NCI-H774 (cell line): ENCODE measurements at regions not wholly inside any gene's neighbourhood (a gene's known extent, or its start where the extent isn't known, plus 50 kb on each side); places are given as distances from the start of the nearest gene placed in this dataset.
A peak's percentile ranks its signal among the peaks of the same experiment; 100 is the strongest.

Experiments used
- DNase-seq: peaks from one replicate; lab custom pipeline; 2025; lab: John Stamatoyannopoulos, UW

DNA sequence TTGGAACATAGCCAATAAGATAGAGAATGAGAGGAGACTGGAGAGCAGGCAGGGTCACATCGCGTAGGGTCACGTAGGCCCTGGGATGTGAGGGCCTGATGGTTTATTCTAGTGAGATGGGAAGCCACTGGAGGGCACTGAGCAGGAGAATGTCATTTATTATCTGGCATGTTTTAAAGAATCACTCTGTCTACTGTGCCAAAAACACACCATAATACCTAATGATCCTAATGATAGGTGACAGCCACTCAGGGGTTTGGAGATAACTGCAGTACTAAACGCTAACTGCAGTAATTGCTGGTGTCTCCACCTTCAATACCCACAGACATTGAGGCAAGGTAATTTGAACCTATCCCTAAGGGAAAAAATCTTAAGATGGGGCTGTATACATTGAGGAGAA is 185.4 kb downstream of the TTLL7 start:
- DNase-seq: no peak

DNA sequence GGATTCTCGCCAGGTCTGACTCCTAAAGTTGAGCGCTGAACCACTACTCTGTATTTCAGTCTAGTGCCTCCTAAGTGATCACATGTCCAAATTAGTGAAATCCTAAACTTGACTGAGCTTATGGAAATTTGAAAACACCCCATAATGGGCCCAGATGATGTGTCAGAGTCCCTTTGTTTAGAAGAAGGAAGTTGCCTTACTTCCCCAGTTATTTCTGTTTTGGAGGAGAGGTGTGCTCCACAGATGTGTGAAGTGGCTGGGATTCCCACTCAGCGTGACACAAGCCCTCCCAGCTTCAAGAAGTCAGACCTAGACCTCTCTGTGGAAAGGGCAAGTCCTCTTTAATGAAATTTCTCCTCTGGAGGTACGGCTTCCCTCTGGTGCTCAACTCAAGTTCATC is 188.8 kb downstream of the TTLL7 start:
- DNase-seq: no peak

DNA sequence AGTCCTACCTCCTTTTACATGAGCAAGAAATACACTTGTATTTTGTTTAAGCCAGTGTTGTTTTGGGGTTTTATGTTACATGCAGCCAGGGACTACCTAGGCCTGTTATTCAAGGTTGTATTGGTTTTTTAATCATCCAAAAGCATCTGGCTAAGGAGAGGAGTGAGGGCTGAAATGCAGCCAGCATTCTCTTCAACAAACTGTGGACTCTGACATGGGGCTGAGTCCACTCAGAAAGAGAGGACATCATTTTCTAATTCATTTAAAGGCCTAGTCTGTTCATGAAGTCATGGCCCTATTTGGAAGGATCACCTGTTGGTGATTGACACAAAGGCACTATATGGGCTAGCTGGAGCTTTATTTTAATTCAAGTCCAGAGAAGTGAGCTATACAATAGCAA is 190.4 kb downstream of the TTLL7 start:
- no peak for DNase-seq

DNA sequence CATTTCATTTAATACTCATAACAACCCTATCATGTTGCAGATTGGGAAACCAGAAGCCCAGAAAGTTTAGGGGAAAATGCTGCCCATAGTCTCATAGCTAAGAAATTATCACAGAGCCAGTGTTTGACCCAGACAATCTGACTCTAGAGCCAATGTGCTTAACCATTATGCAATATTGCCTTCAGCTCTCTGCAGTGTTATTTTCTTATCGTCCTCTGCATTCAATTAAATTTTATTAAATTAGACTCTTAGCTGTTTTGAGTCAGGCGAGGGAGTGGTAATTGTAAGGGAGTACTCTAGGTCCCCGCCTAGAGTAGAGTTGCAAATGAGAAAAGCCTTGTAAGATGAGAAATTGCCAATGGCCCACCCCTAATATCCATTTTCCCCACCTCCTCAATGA is 191.1 kb downstream of the TTLL7 start:
- DNase-seq: no peak

DNA sequence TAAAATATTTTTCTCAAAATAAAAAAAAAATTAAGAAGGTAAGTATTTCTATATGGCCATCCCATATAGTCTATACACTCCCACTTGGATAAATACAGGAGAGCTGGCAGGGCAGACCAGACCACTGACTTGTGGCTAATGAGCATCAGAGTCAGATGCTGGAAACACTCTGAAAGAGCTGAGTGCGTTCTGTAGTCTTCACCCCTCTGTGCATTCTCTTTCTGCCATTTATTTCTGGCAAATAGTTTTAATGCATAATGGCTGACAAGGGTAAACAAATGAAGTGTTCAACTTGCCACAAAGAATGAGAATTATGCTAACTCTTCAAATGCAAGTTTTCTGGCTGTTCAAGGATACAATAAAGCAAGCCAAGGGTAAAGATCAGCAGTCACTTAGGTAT is 191.7 kb downstream of the TTLL7 start:
- no peak for DNase-seq

DNA sequence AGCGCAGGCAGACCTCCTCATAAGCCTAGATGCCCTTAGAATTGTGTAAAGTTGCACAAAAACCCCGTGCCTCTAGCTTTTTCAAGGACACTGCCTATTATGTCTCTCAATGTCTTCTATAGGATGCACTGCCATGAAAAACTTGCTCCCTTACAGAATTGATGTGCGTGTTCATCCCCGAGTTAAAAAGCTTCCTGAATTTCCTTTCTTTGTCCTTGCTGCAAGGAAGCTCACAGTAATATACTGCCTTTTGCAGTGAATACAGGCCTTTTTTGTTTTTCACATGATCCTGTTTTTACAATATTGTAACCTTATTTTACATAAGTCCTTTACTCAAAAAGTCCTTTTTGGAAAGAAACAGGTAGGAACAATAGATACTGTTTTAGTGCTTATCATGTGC is 193.0 kb downstream of the TTLL7 start:
- DNase-seq: no peak

DNA sequence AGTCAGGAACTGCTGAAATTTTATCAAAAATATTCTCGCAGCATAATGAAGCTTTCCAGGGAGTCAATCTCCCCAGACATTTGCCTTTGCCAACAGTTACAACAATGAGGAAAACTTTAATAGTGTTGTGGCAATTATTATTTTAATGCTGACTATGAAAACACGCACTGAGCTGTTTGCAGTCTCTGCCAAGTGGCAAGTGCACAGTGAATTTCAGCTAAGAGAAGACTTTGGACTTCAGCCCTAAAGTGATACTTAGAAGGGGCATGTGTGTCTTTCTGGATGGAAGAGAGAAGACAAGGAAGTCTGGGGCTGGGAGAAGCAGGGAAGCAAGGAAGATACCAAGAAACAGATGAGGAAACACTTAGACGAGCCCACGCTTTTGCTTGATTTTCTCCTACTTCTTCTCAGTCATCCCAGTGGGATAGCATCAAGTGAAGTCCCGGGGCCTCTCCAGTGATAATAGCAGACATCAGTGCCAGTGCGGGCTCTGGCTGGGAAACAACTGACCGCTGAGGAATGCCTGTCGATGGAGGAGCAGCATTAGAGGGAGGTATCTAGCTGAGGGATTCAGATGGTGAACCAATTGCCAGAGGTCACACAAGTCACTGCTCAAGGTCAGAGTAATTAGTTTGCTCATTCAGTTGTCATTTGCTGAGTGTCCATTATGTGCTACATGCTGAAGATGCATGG is 196.3 kb downstream of the TTLL7 start:
- DNase-seq: no peak

DNA sequence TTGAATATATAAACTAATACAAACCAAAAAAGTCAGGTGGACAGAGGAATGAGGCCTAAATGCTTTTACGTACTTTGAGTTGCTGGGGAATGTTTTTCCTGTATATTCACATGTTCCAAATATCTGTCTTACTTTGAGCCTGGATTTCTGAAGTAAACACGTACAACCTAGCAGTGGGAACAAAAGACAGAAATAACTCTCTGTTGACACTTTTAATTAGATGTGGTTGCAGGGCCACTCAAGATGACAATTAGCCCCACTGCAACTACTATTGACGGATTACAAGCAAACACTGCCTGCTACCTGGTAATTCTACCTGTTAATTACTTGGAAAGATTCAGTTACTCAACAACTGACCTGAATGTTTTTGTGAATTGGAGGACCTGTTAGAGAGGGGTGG is 196.9 kb downstream of the TTLL7 start:
- peak; percentile 72 for DNase-seq

DNA sequence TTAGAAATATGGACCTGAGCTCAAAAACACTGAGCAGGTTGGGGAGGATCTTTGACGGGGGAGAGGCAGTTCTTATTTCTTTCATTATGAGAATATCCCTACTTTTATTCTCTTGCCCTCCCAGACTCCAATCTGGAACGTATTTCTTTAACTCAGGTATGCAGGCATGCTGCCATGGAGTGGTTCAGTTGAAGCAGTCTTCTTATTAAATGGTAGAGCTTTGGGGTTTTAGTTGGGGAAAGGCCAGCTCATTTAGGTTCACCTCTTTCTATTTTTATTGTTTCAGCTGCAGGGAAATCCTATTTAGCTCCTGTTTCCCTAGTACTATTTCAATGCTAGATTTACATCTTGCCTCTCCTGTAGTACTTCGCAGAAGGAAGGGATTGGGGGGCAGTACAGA is 198.9 kb downstream of the TTLL7 start:
- DNase-seq: no peak

DNA sequence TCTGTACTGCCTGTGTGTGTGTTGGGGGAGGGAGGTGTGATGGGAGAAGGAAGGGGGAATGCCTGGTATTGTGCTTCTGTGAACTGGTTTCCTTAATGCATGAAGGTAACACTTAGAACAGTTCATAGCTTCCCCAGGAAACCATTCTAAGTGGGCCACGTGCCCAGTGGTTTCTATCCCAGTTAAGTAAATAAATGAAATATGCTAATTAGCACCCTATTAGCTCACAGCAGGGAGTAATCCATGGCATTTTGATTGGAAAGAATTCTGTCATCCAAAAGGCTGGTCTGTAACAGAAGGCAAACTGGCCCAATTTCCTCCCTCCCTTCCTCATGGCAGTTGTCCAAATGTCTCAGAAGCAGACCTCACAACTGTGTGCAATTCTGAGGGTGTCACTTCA is 199.3 kb downstream of the TTLL7 start:
- no peak for DNase-seq

DNA sequence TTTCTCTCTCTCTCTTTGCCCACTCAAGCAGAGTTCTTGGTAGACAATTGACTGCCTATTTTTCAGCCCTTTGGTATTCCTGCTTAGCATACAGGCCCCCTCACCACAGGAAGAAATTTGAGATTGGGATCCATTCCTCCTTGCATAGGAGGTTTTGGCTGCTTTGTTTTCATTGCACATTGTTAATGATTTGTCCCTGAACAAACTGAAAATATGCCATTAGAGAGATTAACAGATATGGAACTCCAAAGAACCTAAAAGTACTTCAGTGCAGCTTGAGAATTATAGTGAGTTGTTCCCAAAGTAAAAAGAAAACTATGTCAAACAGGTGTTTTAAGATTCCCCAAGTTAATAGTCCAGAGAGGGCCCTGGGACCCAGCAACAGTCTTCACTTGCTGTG is 200.0 kb downstream of the TTLL7 start:
- DNase-seq: no peak

DNA sequence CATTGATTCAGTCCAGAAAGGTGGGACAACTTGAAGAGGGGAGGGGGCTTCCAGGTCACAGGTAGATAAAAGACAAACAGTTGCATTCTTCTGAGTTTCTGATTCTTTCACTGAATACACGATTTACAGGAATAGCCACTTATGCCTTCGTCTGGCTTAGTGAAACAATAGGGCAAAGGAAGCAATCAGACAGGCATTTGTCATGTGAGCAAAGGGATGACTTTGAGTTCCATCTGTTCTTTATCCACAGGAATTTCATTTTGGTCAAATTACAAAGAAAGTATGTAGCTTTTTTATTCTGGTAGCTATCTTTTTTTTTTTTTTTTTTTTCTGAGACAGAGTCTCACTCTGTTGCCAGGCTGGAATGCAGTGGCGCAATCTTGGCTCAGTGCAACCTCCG is 202.5 kb downstream of the TTLL7 start:
- no peak for DNase-seq

DNA sequence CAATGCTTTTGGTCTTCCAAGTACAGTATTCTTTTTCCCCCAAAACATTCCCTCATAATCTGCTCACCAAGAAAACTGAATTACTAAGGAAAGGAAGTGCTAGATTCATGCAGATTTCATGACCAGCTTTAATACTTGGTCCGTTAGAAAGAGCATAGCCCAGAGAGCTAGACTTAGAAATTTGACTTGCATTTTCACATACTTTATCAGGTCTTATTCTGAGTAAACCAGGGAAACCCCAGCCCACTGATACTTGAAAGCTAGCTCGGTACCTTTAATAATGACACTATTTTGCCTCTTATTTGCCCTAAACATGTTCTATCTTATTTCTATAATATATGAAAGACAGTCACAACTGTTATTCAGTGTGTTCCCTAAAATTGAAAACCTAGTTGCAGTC is 204.5 kb downstream of the TTLL7 start:
- no peak for DNase-seq

DNA sequence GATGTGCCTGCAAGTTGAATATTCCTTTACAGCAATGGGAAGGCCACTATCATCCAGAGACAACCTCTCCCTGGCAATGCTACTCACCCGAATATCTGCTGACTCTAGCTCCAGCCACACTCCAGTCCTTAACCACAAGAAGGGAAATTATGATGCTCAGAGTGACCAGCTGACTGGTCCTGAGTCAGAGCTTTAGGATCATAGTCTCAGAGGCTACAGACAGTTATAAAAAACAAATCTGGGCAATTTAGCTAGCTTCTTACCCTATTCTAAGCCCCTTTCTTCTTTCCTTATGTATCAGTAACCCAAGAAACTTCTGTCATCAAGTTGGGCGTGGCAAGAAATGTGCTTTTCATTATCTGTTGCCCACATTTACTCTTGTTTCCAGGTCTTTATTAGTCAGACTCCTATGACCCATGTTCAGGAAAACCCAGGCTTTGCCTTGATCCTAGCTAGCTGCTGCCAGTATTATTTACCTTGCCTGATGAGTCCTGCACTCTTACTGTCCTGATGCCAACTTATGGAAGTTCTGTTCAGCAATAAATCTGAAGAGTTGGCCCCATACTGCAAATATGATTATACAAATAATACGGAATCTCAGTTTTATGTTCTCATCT is 207.0 kb downstream of the TTLL7 start:
- no peak for DNase-seq

DNA sequence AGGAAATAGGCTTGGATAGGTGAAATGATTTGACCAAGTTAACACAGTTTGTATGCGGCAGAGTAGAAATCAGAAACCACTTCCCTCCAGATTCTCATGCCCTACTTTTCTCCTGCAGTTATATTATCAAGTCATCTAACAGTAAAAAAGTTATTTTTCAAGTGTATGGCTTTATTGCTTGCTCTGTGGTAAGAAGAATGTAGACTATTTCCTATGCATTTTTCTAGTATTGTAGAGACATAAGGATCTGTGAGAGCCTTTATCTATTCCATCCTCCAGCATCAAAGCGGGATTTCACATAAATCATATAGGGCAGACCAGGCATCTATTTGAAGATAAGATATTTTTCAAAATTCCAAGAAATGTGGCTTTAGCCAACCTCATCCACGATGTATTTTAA is 208.5 kb downstream of the TTLL7 start:
- no peak for DNase-seq

DNA sequence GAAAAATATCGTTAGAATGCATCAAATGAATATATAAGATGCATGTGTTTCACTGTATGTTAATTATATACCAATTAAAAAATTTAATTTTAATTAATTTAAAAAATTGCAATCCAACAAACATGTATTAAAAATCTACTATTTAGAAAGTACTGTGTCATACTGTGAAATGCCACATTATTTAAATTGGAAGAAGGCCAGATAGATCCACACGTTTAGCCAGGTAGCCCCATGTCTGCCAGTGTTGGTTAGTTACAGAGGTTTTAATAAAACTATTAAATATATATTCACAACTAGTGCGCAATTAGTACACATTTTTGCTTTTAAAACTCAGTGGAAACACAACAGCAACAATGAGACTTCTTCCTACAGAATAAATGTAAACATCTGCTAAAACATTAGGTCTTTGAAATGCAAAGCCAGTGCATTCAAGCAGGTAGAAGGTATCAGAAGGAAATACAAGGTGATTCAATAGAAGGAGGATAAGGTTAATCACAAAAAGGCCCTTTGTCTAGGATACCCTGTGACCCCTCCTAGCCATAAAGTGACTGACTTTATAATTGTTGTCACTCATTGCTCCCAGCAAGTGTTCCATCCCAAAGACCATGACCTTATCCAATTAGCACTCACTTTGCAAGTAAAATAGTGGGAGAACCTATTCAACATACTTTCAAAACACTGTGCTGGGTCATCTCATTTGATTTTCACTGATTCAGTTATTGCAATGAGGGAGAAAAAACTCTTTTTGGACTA is 211.5 kb downstream of the TTLL7 start:
- no peak for DNase-seq

DNA sequence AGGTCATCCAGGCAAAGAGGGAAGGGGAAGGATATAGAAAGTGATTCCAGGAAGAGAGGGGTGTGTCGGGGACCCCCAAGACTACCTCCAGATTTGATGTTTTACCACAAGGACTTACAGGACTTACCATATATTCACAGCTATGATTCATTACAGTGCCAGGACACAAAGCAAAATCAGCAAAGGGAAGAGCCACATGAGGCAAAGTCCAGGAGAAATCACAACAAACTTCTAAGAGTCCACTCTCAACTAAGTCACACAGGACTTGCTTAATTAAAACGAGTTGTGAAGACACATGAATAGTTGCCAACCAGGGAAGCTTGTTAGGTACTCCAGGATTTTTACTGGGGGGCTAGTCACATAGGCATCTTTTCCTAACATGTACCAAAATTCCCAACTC is 217.3 kb downstream of the TTLL7 start:
- DNase-seq: no peak

DNA sequence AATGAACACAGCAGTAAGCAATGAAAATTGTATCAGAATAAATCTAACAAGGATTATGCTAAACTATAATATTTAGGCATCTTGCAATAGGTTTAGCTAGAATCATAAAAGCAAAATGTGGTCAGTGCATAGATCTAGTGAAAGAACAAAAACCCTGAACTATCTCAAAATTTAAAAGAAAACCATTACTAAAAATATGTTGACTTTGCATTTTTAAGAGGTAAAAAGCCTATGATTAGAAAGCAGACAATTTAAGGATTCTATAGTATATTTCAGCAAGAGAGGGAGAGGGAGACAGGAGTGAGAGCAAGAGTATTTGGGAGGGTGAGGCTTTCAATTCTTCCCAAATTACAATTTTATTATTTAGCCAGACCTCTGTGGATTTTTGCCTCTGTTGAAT is 219.4 kb downstream of the TTLL7 start:
- DNase-seq: no peak

DNA sequence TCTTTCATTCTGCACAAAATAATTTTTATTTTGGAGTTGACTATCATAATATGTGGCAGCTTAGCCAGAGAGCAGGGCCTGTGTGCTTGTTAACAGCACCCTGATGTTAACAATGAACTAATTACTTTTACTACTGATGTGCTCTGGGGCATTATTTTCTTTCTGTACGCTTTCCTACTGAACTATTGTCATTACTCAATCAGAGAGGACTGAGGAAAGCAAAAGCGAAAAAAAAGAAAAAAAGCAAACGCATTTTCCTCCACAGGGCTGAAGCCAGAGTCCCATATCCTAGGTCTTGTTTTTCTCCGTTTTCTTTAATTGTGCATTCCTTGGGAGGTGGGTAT is 221.2 kb downstream of the TTLL7 start:
- no peak for DNase-seq

DNA sequence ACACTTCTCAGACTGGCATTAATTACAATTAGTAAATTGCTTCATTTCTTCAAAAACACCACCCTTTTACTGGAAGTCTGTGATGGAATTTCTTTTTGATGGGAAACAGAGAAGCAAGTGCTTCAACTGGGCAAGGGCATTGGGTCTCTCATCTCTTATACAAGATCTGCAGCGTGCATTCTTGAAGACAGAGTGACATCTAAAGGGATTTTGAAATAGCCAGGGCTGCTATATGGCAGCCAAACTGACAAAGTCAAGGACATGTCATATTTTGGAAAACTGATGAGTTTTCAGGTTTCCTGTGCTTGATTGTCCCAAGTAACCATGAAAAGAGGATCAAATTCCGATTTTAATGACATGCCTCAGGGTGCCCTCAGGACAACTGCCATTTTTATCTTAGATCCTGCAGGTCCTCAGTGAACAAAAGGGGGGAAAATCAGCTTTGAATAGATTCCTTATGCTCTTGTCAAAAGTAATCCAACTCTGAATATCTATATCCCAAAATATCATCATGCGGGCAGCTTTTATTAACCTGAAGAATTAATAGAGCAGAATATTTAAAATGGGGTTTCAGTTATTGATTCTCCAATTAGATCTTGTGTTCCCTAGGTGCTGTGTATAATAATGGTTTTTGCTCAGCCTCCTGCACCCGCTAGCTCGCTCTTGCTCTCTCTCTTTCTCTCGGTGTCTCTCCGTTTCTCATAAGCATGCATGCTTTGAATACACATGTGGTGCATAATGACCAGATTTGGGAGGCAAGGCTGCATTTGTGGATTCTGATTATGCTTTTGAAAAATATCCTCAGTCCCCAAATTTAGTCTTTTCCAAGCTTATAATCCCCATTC is 221.8 kb downstream of the TTLL7 start:
- DNase-seq: no peak

DNA sequence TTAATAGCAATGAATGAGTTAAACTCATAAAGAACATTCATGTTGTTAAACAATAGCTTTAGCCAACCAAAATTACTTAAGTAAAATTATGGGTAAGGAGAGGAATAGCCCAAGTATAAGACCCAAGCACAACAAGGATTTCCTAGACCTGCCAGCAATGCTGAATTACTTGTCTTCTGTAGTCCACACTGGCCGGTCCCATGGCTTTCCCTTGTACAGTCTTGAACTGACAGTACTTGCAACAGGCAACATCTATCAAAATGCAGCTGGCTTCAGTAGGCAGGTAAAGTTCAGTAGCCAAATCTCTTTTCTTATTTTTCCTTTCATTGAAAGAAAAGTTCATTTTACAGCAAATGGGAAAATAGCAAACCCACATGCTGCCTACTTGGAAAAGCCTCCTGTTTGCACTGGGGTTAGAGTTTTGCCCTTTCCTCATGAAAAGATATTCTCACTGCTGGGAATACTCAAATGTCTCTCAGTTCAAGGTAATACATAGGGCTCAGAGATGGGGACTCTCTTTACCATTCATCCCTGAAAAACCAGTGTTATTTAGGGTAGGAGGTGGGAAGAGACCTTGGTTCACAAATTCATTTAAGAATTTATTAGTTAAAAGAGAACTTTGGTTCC is 222.8 kb downstream of the TTLL7 start:
- DNase-seq: no peak

DNA sequence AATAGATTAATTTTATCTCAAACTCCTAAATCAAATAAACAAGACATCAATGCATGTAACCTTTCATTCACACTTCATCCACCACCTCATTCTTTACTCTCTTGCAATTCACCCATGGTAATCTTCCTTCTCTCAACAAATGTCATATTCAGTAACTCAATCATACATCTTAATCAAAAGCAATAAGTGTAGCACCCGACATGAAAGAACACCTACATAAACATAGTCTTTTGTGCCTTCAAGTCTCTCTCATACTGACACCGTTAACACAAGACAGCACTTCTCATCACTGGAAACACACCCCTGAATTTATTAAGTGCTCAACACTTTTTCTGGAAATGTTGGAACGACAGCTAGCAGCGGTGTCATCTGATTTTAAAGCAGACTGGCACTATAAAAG is 225.9 kb downstream of the TTLL7 start:
- DNase-seq: no peak
